ENCODE measurements at regions not wholly inside any gene's neighbourhood (a gene's known extent, or its start where the extent isn't known, plus 50 kb on each side); places are given as distances from the start of the nearest gene placed in this dataset.

- no peak for TF ChIP-seq TEAD4 (IDR thresholded peaks at IDR 0.05)
- no peak for TF ChIP-seq CEBPB (IDR thresholded peaks at IDR 0.05)
- no peak for TF ChIP-seq MAX (IDR thresholded peaks at IDR 0.05)
- TF ChIP-seq EP300 (IDR thresholded peaks at IDR 0.05; ENCODE audit: borderline replicate concordance): no peak
- no peak for TF ChIP-seq YY1 (IDR thresholded peaks at IDR 0.05; ENCODE audit: low read depth)
- TF ChIP-seq EGR1 (IDR thresholded peaks at IDR 0.05): no peak
- TF ChIP-seq RAD21 (IDR thresholded peaks at IDR 0.05; ENCODE audit: low read depth): no peak
- no peak for TF ChIP-seq TAF1 (IDR thresholded peaks at IDR 0.05; ENCODE audit: low read depth)
Observed at GRCh38 chr1:5129746-5130355, 475.4 kb downstream of the AJAP1 start.

GRCh38 chr1:5125208-5125607 lies 470.8 kb downstream of the AJAP1 start:
- TF ChIP-seq CREB1 (IDR thresholded peaks at IDR 0.05; ENCODE audit: low read depth) (no peak), USF1 (IDR thresholded peaks at IDR 0.05) (no peak), EP300 (IDR thresholded peaks at IDR 0.05; ENCODE audit: borderline replicate concordance) (no peak), TAF1 (IDR thresholded peaks at IDR 0.05; ENCODE audit: low read depth) (no peak), EGR1 (IDR thresholded peaks at IDR 0.05) (no peak), TCF12 (IDR thresholded peaks at IDR 0.05; ENCODE audit: low read depth) (no peak)

- TF ChIP-seq REST (IDR thresholded peaks at IDR 0.05; ENCODE audit: low read depth) (no peak), CEBPB (IDR thresholded peaks at IDR 0.05) (no peak), CREB1 (IDR thresholded peaks at IDR 0.05; ENCODE audit: low read depth) (no peak), NFIC (IDR thresholded peaks at IDR 0.05) (no peak), TAF1 (IDR thresholded peaks at IDR 0.05; ENCODE audit: low read depth) (no peak), YY1 (IDR thresholded peaks at IDR 0.05; ENCODE audit: low read depth) (no peak), TCF12 (IDR thresholded peaks at IDR 0.05; ENCODE audit: low read depth) (no peak), EGR1 (IDR thresholded peaks at IDR 0.05) (no peak), EP300 (IDR thresholded peaks at IDR 0.05; ENCODE audit: borderline replicate concordance) (no peak), FOXM1 (IDR thresholded peaks at IDR 0.05; ENCODE audit: borderline replicate concordance, low read depth) (no peak), MAX (IDR thresholded peaks at IDR 0.05) (no peak), USF1 (IDR thresholded peaks at IDR 0.05) (no peak)
Observed at GRCh38 chr1:5120559-5120958, 466.1 kb downstream of the AJAP1 start.

- TF ChIP-seq TEAD4 (IDR thresholded peaks at IDR 0.05) (no peak), NFIC (IDR thresholded peaks at IDR 0.05) (no peak), TAF1 (IDR thresholded peaks at IDR 0.05; ENCODE audit: low read depth) (no peak), MAX (IDR thresholded peaks at IDR 0.05) (no peak)
Observed at GRCh38 chr1:5119366-5120234, 465.2 kb downstream of the AJAP1 start.

GRCh38 chr1:5111581-5111980 lies 457.2 kb downstream of the AJAP1 start:
- TF ChIP-seq USF1 (IDR thresholded peaks at IDR 0.05) (no peak), EP300 (IDR thresholded peaks at IDR 0.05; ENCODE audit: borderline replicate concordance) (no peak)

- no peak for TF ChIP-seq YY1 (IDR thresholded peaks at IDR 0.05; ENCODE audit: low read depth)
- TF ChIP-seq RAD21 (IDR thresholded peaks at IDR 0.05; ENCODE audit: low read depth): no peak
- no peak for TF ChIP-seq ZBTB7A (IDR thresholded peaks at IDR 0.05; ENCODE audit: low read depth)
- TF ChIP-seq CREB1 (IDR thresholded peaks at IDR 0.05; ENCODE audit: low read depth): no peak
- TF ChIP-seq FOXM1 (IDR thresholded peaks at IDR 0.05; ENCODE audit: borderline replicate concordance, low read depth): no peak
- no peak for TF ChIP-seq TCF12 (IDR thresholded peaks at IDR 0.05; ENCODE audit: low read depth)
- TF ChIP-seq MAX (IDR thresholded peaks at IDR 0.05): no peak
- no peak for TF ChIP-seq CEBPB (IDR thresholded peaks at IDR 0.05)
- TF ChIP-seq TAF1 (IDR thresholded peaks at IDR 0.05; ENCODE audit: low read depth): no peak
- TF ChIP-seq EGR1 (IDR thresholded peaks at IDR 0.05): no peak
- TF ChIP-seq TEAD4 (IDR thresholded peaks at IDR 0.05): no peak
- TF ChIP-seq NFIC (IDR thresholded peaks at IDR 0.05): no peak
- no peak for TF ChIP-seq REST (IDR thresholded peaks at IDR 0.05; ENCODE audit: low read depth)
- no peak for TF ChIP-seq USF1 (IDR thresholded peaks at IDR 0.05)
- no peak for TF ChIP-seq EP300 (IDR thresholded peaks at IDR 0.05; ENCODE audit: borderline replicate concordance)
Observed at GRCh38 chr1:5110508-5110907, 456.1 kb downstream of the AJAP1 start.

Data from Ishikawa (cell line).